GM18505 (cell line): ENCODE measurements at regions not wholly inside any gene's neighbourhood (a gene's known extent, or its start where the extent isn't known, plus 50 kb on each side); places are given as distances from the start of the nearest gene placed in this dataset.

Source experiments
- ATAC-seq: cut with Tn5 transposase; IDR thresholded peaks from one replicate; pipeline ENCODE4 v1.9.1; 2021; ENCODE audit not compliant: unreplicated experiment
- POLR2A ChIP-seq: IDR thresholded peaks from 4 replicates; pipeline ENCODE4 v1.6.1; 2011; ENCODE audit warnings: borderline replicate concordance; ENCODE audit not compliant: insufficient read depth, insufficient read length; ENCODE audit errors: extremely low read depth

- ATAC-seq = no peak
- no peak for TF ChIP-seq POLR2A
These were observed 66.3 kb upstream of the NAALADL2 start for GRCh38 chr3:174792864-174793263.
